Endothelial cell of umbilical vein (primary cell): ENCODE measurements at regions not wholly inside any gene's neighbourhood (a gene's known extent, or its start where the extent isn't known, plus 50 kb on each side); places are given as distances from the start of the nearest gene placed in this dataset.

ENCODE experiments used
- BruUV-seq: library from RNA; stranded (reverse); fragments of 400-500 nt; replicated peaks from 2 replicates; lab custom pipeline; 2021; lab: Mats Ljungman, UMichigan
- CTCF ChIA-PET: fragments of 300-600, 350-600 bp; sonication (Branson Sonifier 250); formaldehyde crosslinking; loops from one replicate; lab custom pipeline; 2021; ENCODE audit warnings: antibody characterized with exemption, inconsistent platforms; lab: Charles Lee
- POLR2A ChIA-PET: fragments of 300-600, 350-600 bp; sonication (Branson Sonifier 250); formaldehyde crosslinking; loops from one replicate; lab custom pipeline; 2021; ENCODE audit warnings: antibody characterized with exemption, inconsistent platforms; lab: Charles Lee
- DNase-seq: peaks from one replicate; pipeline ENCODE4 v3.0.0-alpha.2; 2011; ENCODE audit warnings: low read depth, low spot score
- FAIRE-seq: peaks from 2 replicates; lab custom pipeline; 2011; peaks lifted over from hg19 to GRCh38; lab: Jason Lieb, UNC
- H2AFZ ChIP-seq: 2 replicates; pipeline ENCODE4 v1.6.0; 2012; ENCODE audit warnings: low read depth, low read length, control low read depth, inconsistent platforms
- H3K27ac ChIP-seq: 2 replicates; pipeline ENCODE4 v1.5.1; 2011; ENCODE audit warnings: low read depth, mild to moderate bottlenecking, control low read depth, low read length, moderate library complexity; ENCODE audit not compliant: insufficient read depth
- H3K27me3 ChIP-seq, 2 experiments: 2 replicates each; pipeline versions ENCODE4 v1.6.0 to v1.6.1; 2011; ENCODE audit warnings: low read length in 2 of 2, mixed read lengths in 1 of 2; ENCODE audit not compliant: control insufficient read depth in 2 of 2, insufficient read depth in 2 of 2
- H3K36me3 ChIP-seq, 2 experiments: 2 replicates in 1 of 2; 3 replicates in 1 of 2; pipeline ENCODE4 v1.5.1; 2011; ENCODE audit warnings: low read length in 2 of 2, mild to moderate bottlenecking in 1 of 2, moderate library complexity in 1 of 2; ENCODE audit not compliant: control insufficient read depth in 2 of 2, insufficient read depth in 2 of 2; ENCODE audit errors: extremely low read depth in 1 of 2
- H3K4me1 ChIP-seq: 3 replicates; pipeline ENCODE4 v1.5.1; 2011; ENCODE audit warnings: mild to moderate bottlenecking, low read length; ENCODE audit not compliant: control insufficient read depth, insufficient read depth; ENCODE audit errors: extremely low read depth
- H3K4me2 ChIP-seq: 2 replicates; pipeline ENCODE4 v1.6.1; 2011; ENCODE audit warnings: low read length, control low read depth, mixed read lengths; ENCODE audit not compliant: insufficient read depth
- H3K4me3 ChIP-seq, 3 experiments: fragments of 200-600 bp in 1 of 3; sonication (generic), shearing (Covaris generic) in 1 of 3; replicated peaks in 1 of 3; 2 replicates each; pipeline ENCODE4 v1.5.1; 2011 to 2016; ENCODE audit warnings: control low read depth in 3 of 3, low read length in 3 of 3, mild to moderate bottlenecking in 2 of 3, inconsistent platforms in 1 of 3, low read depth in 1 of 3, moderate library complexity in 1 of 3; ENCODE audit not compliant: insufficient read depth in 1 of 3
- H3K79me2 ChIP-seq: 2 replicates; pipeline ENCODE4 v1.6.0; 2012; ENCODE audit warnings: low read length, inconsistent platforms; ENCODE audit not compliant: control insufficient read depth, insufficient read depth
- H3K9ac ChIP-seq: replicated peaks from 2 replicates; pipeline ENCODE3; 2011; ENCODE audit warnings: low read length, control low read depth; ENCODE audit not compliant: insufficient read depth; ENCODE audit errors: extremely low read depth
- H3K9me1 ChIP-seq: replicated peaks from 3 replicates; pipeline ENCODE4 v1.6.0; 2011; ENCODE audit warnings: mild to moderate bottlenecking, low read length; ENCODE audit not compliant: control insufficient read depth, insufficient read depth; ENCODE audit errors: extremely low read depth
- H3K9me3 ChIP-seq: replicated peaks from 2 replicates; pipeline ENCODE4 v1.5.1; 2012; ENCODE audit warnings: low read length, inconsistent platforms; ENCODE audit not compliant: control insufficient read depth, insufficient read depth
- H4K20me1 ChIP-seq: replicated peaks from 2 replicates; pipeline ENCODE3; 2011; ENCODE audit warnings: mild to moderate bottlenecking, low read length; ENCODE audit not compliant: control insufficient read depth, insufficient read depth; ENCODE audit errors: extremely low read depth
- CTCF ChIP-seq, 2 donors: IDR thresholded peaks; 1 replicate in 1 of 2; 2 replicates in 1 of 2; pipeline ENCODE4 v1.5.1; 2011; ENCODE audit warnings: low read length in 2 of 2, mild to moderate bottlenecking in 2 of 2, moderate library complexity in 2 of 2, control low read depth in 1 of 2, inconsistent platforms in 1 of 2, low read depth in 1 of 2; ENCODE audit not compliant: insufficient read depth in 1 of 2; ENCODE audit errors: extremely low read depth in 1 of 2
- EZH2 ChIP-seq: IDR thresholded peaks from 2 replicates; pipeline ENCODE4 v1.6.1; 2012; ENCODE audit warnings: borderline replicate concordance, low read depth, mild to moderate bottlenecking, moderate library complexity, low read length, inconsistent platforms; ENCODE audit not compliant: severe bottlenecking
- FOS ChIP-seq: IDR thresholded peaks from 2 replicates; pipeline ENCODE4 v1.6.1; 2011; ENCODE audit warnings: mild to moderate bottlenecking, low read length, moderate library complexity, borderline replicate concordance; ENCODE audit not compliant: insufficient read depth
- GATA2 ChIP-seq: IDR thresholded peaks from 2 replicates; pipeline ENCODE4 v1.7.0; 2011; ENCODE audit warnings: low read depth, mild to moderate bottlenecking, moderate library complexity, mixed read lengths, low read length; ENCODE audit not compliant: insufficient read length, insufficient read depth
- JUN ChIP-seq: IDR thresholded peaks from 2 replicates; pipeline ENCODE4 v1.6.1; 2011; ENCODE audit warnings: borderline replicate concordance, low read depth; ENCODE audit not compliant: insufficient read length, insufficient read depth
- MAX ChIP-seq: IDR thresholded peaks from 2 replicates; pipeline ENCODE4 v1.6.1; 2011; ENCODE audit not compliant: insufficient read depth, insufficient read length
- POLR2A ChIP-seq: IDR thresholded peaks from 2 replicates; pipeline ENCODE4 v1.6.1; 2012; ENCODE audit warnings: low read depth, mild to moderate bottlenecking, control low read depth, low read length
- POLR2AphosphoS5 ChIP-seq: IDR thresholded peaks from 2 replicates; pipeline ENCODE4 v1.6.1; 2012; ENCODE audit warnings: low read depth, mild to moderate bottlenecking, control low read depth, low read length, moderate library complexity; ENCODE audit not compliant: insufficient read depth
- dilution Hi-C: fragments of 300-500 bp; cut with MboI; formaldehyde crosslinking; loops from one replicate; pipeline ENCODE4 v1.15.0; 2019; ENCODE audit warnings: low sequenced_read_pairs; ENCODE audit not compliant: extremely low pct_ligation_motif_present
- intact Hi-C: fragments of 100-400 bp; cut with micrococcal nuclease; formaldehyde crosslinking; loops from one replicate; pipeline ENCODE4 v1.10.0; 2022

DNA sequence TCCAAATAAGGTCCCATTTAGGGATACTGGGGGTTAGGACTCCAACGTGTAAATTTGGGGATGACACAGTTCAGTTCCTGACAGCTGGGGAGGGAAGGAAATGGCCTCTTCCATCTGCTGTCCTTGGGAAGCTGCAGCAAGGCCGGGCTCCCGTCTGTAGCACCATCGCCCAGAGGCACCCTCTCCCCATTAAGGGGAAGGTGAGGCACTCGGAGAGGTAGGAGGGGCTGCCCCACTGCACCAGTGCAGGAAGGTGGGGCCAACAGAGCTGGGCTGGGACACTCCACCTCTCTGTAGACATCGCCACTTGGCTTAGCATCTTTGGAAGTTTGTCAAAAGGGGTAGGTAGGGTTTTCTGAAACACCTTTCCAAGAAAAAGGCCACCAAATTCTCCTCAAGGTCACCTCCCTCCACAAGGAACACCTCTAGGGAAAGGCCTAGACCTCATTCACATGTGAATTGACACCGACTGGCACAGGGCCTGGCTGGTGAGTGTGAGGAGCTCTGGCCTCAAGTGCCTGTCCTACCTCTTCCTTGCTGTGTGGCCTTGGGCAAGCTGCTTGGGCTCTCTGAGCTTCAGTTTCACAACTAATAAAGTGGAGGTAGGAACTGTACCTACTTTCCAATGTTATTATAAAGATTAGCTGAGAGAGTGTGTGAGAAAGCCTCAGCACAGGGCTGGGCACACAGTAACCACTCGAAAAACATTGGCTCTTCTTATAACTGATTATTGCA lies 75.0 kb upstream of the NEURL1B start:
- no peak overlapping the region for H3K9ac ChIP-seq
- intact Hi-C loops (no loop called here), dilution Hi-C loops (no loop called here)
- no peak overlapping the region for H2AFZ ChIP-seq
- TF ChIP-seq CTCF (IDR thresholded peaks at IDR 0.05; ENCODE audit: extremely low read depth in 1 of 2, insufficient read depth in 1 of 2, low read depth in 1 of 2, low read length in 2 of 2) (no peak), EZH2 (no peak), POLR2AphosphoS5 (no peak), FOS (no peak), POLR2A (no peak), GATA2 (no peak), JUN (no peak), MAX (no peak)
- H3K27ac ChIP-seq, result no peak overlapping the region
- ChIA-PET CTCF (no interaction called here), POLR2A (no interaction called here)
- no TSS peak for BruUV-seq
- peaks cover 0 to 3% of the 10 kb centered on the region in 2 experiments for H3K27me3 ChIP-seq
- H3K79me2 ChIP-seq, result no peaks in the 10 kb centered on the region
- no peaks in the 10 kb centered on the region for H3K4me1 ChIP-seq
- H3K9me3 ChIP-seq, result no peaks in the 10 kb centered on the region
- FAIRE-seq, result no peak
- no peaks in the 10 kb centered on the region for H3K36me3 ChIP-seq
- no peaks in the 10 kb centered on the region for H3K9me1 ChIP-seq
- H4K20me1 ChIP-seq, result no peaks in the 10 kb centered on the region
- no peak overlapping the region for H3K4me2 ChIP-seq
- DNase-seq, result no peak
- no peak overlapping the region for H3K4me3 ChIP-seq
